Thyroid gland (tissue), 4 donors: ENCODE measurements at regions not wholly inside any gene's neighbourhood (a gene's known extent, or its start where the extent isn't known, plus 50 kb on each side); places are given as distances from the start of the nearest gene placed in this dataset.
"Not testable (repeated sequence)": the region's sequence is repeated elsewhere in the genome, so short reads cannot be mapped to it uniquely, and the experiment has no call there.

ENCODE experiments used
- DNase-seq, 2 donors: peaks; one replicate each; pipeline ENCODE4 v3.0.0-alpha.2; 2019
- H3K27ac ChIP-seq, 3 donors: fragments of 200-600 bp; sonication (generic); 1 replicate in 2 of 3; 2 replicates in 1 of 3; pipeline ENCODE4 v1.5.1; 2016 to 2019; ENCODE audit warnings: mild to moderate bottlenecking in 1 of 3, moderate library complexity in 1 of 3
- H3K27me3 ChIP-seq: fragments of 200-600 bp; sonication (generic); one replicate; pipeline ENCODE4 v1.5.1; 2019
- H3K36me3 ChIP-seq, 2 donors: fragments of 200-600 bp; sonication (generic); one replicate each; pipeline ENCODE4 v1.5.1; 2016 to 2019
- H3K4me1 ChIP-seq, 2 donors: fragments of 200-600 bp; sonication (generic); one replicate each; pipeline ENCODE4 v1.5.1; 2017 to 2019
- H3K4me3 ChIP-seq, 3 donors: fragments of 200-600 bp; sonication (generic); replicated peaks in 1 of 3; 1 replicate in 2 of 3; 2 replicates in 1 of 3; pipeline ENCODE4 v1.5.1; 2016; ENCODE audit warnings: mild to moderate bottlenecking in 1 of 3
- H3K9me3 ChIP-seq: fragments of 200-600 bp; sonication (generic); one replicate; pipeline ENCODE4 v1.5.1; 2017
- POLR2A ChIP-seq, 2 donors: fragments of 450-650 bp; IDR thresholded peaks; one replicate each; pipeline ENCODE4 v1.6.1; 2017; ENCODE audit warnings: antibody characterized with exemption in 2 of 2, mild to moderate bottlenecking in 2 of 2, moderate library complexity in 1 of 2
- WGBS, 2 donors: methylation state at CpG; one replicate each; pipeline ENCODE4 v1.1.5; 2017; 5-methylcytosine and 5-hydroxymethylcytosine counted together
- intact Hi-C: fragments of 100-400 bp; cut with DNase I; formaldehyde crosslinking; loops from one replicate; pipeline ENCODE4 v1.15.1; 2023
- TF ChIP-seq, protein P1 (sequence below), 6 experiments: fragments of 200-600 bp in 3 of 6; fragments of 450-650 bp in 3 of 6; sonication (generic) in 3 of 6; IDR thresholded peaks; one replicate each; pipeline ENCODE4 v1.5.1; 2016 to 2019; ENCODE audit warnings: antibody characterized with exemption in 6 of 6, mild to moderate bottlenecking in 2 of 6, inconsistent platforms in 1 of 6, moderate library complexity in 1 of 6

DNA sequence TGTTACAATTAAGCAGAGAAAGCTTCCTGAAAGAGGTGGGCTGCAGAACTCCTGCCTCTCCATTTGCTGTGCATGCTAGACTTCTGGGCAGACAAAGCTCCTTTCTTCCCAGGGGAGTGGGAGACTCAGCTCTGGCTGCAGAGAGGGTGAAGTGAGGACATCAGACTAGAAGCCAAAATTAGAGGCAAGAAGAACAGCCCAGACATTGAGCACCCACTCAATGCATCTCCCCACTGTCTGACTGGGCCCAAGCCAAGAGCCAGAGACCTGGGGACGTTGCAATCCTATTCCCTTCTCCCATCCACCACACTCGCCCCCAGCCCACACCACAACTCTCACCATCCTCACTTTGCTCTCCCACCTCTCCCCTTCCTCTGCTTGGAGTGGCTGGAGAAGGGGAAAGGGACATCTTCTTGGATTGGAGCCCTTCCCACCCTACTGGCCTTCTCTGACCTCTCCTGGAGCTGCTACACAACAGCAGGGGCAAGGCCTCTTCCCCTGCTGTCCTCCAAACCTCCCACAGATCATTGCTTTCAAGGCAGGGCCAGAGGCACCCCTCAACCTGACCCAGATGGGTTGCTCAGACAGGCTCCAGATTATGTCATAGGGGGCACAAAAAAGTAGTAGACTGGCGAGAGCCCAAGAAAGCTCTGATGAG lies 477.7 kb upstream of the CADM1 start:
- 78 to 79% methylated on average over 3 of the region's 3 CpGs for WGBS, 2 donors
- Histone ChIP-seq H3K27me3 (no peaks in the 10 kb centered on the region), H3K9me3 (no peaks in the 10 kb centered on the region), H3K36me3 (no peaks in the 10 kb centered on the region), H3K4me3 (no peak overlapping the region), H3K27ac (no peak overlapping the region), H3K4me1 (peaks cover 0 to 9% of the 10 kb centered on the region in 2 donors)
- intact Hi-C loops = no loop called here
- TF ChIP-seq, protein P1, sequence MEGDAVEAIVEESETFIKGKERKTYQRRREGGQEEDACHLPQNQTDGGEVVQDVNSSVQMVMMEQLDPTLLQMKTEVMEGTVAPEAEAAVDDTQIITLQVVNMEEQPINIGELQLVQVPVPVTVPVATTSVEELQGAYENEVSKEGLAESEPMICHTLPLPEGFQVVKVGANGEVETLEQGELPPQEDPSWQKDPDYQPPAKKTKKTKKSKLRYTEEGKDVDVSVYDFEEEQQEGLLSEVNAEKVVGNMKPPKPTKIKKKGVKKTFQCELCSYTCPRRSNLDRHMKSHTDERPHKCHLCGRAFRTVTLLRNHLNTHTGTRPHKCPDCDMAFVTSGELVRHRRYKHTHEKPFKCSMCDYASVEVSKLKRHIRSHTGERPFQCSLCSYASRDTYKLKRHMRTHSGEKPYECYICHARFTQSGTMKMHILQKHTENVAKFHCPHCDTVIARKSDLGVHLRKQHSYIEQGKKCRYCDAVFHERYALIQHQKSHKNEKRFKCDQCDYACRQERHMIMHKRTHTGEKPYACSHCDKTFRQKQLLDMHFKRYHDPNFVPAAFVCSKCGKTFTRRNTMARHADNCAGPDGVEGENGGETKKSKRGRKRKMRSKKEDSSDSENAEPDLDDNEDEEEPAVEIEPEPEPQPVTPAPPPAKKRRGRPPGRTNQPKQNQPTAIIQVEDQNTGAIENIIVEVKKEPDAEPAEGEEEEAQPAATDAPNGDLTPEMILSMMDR (IDR thresholded peaks at IDR 0.05) = no peak
- no peak for TF ChIP-seq POLR2A (IDR thresholded peaks at IDR 0.05)
- no peak for DNase-seq

DNA sequence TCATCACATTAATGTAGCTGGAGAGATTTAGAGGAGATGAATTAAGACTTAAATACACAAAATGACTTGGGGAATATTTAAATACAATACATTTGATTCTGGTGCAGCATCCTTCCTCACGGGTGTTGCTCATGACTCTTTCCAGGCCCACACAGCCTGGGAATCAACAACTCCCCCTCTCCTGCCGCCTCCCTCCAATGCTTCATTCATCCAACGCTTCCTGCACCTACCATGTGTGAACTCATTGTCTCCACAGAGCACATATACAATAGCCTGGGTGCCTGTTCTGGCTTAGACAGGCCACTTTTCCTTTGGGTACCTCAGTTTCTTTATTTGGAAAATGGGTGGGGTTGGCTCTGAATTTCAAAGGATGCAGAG lies 476.9 kb upstream of the CADM1 start:
- H3K27ac ChIP-seq = no peak overlapping the region
- 89 to 91% methylated on average over 3 of the region's 3 CpGs for WGBS, 2 donors
- no peaks in the 10 kb centered on the region for H3K36me3 ChIP-seq
- no peak overlapping the region for H3K4me3 ChIP-seq
- H3K27me3 ChIP-seq = no peaks in the 10 kb centered on the region
- no peak for TF ChIP-seq POLR2A (IDR thresholded peaks at IDR 0.05)
- TF ChIP-seq, protein P1 (IDR thresholded peaks at IDR 0.05) = no peak
- H3K4me1 ChIP-seq = peaks cover 0 to 9% of the 10 kb centered on the region in 2 donors
- no peak for DNase-seq
- no peaks in the 10 kb centered on the region for H3K9me3 ChIP-seq
- intact Hi-C loops = no loop called here

DNA sequence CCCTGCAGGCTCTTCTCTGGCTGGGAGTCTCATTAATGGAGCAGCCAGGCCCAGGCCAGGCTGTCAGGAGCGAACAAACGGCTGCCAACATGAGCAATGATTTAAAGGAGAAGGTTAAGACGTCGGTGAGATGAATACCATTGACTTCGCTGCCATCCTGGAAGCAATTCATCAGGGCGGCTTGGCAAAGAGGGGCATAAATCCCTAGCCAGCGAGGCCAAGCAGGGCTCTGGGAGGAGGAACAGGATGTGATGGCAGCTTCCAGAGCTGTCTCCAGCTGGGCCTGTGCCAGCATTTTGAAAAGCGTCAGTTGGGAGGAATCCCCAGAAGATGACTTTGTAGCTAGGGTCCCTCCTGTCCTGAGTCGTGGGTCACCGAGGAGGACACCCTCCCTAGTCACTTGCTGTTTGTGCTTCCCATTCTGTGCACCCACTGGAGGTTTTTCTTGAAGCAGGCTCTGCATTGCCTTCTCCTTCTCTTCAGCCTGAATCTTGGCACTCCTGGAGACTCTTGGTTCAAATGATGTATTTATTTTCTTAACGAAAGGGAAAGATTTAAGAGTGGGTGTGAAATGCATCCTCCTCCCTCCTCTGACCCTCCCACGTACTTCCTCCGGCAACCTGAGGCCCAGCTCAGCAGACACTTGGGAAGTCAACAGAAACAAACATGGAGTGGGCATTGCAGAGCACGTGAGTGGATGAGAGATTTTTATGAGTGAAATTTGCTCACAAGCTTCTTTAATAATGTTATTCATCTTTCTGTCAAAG lies 476.3 kb upstream of the CADM1 start:
- 73 to 74% methylated on average over 14 of the region's 14 CpGs for WGBS, 2 donors
- H3K9me3 ChIP-seq = no peaks in the 10 kb centered on the region
- TF ChIP-seq POLR2A (IDR thresholded peaks at IDR 0.05) = no peak
- TF ChIP-seq, protein P1 (IDR thresholded peaks at IDR 0.05) = no peak
- intact Hi-C loops = no loop called here
- H3K4me1 ChIP-seq = peaks cover under 1 to 13% of the 10 kb centered on the region in 2 donors
- no peak overlapping the region for H3K4me3 ChIP-seq
- H3K27me3 ChIP-seq = no peaks in the 10 kb centered on the region
- no peaks in the 10 kb centered on the region for H3K36me3 ChIP-seq
- H3K27ac ChIP-seq = no peak overlapping the region
- DNase-seq = no peak

DNA sequence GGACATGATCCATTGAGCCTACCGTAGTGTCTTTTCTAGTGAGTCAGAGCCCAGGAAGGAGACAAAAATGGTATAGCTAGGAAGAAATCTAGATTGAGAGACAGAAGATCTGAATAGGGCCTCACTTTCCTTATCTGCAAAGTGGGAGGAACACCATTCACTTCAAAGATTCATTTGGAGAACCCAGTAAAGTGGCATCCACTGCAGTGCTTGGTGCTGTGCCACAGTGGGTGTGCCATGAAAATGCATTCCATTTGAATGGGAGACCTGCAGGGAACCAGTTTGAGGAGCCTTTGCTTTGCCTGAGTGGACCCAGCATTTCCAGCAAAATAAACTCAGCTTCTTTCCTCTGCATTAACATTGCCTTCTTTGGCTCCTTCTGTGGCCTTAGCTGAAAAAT lies 470.5 kb upstream of the CADM1 start:
- Histone ChIP-seq H3K9me3 (no peaks in the 10 kb centered on the region), H3K27ac (peak overlapping the region in 2 of 3 donors; percentile 62 to 70), H3K36me3 (no peaks in the 10 kb centered on the region), H3K4me3 (no peak overlapping the region), H3K27me3 (no peaks in the 10 kb centered on the region), H3K4me1 (peaks cover 13 to 17% of the 10 kb centered on the region in 2 donors)
- peak; percentile 78 to 90 for DNase-seq
- no peak for TF ChIP-seq POLR2A (IDR thresholded peaks at IDR 0.05)
- TF ChIP-seq, protein P1 (IDR thresholded peaks at IDR 0.05) = no peak
- intact Hi-C loops = no loop called here
- 37 to 49% methylated on average over 1 of the region's 1 CpG for WGBS, 2 donors

DNA sequence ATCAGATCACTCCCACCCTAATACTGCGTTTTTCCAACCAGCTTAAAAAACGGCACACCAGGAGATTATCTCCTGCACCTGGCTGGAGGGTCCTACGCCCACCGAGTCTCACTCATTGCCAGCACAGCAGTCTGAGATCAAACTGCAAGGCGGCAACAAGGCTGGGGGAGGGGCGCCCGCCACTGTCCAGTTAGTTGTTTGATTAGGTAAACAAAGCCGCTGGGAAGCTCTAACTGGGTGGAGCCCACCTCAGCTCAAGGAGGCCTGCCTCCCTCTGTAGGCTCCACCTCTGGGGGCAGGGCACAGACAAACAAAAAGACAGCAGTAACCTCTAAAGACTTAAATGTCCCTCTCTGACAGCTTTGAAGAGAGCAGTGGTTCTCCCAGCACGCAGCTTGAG lies 463.0 kb upstream of the CADM1 start:
- WGBS, 2 donors = 47 to 59% methylated on average over 5 to 8 of the region's 9 CpGs
- H3K36me3 ChIP-seq, intact Hi-C loops, H3K4me3 ChIP-seq, DNase-seq, H3K27me3 ChIP-seq, H3K27ac ChIP-seq, H3K9me3 ChIP-seq: not testable (repeated sequence)
- H3K4me1 ChIP-seq = peaks cover 0 to 12% of the 10 kb centered on the region in 2 donors
